ENCODE measurements at regions not wholly inside any gene's neighbourhood (a gene's known extent, or its start where the extent isn't known, plus 50 kb on each side); places are given as distances from the start of the nearest gene placed in this dataset.

- H3K27ac Mint-ChIP-seq, result no peak overlapping the region
Observed at GRCh38 chr12:13499008-13499407, 302.5 kb downstream of the EMP1 start.

GRCh38 chr12:13496111-13496510, 299.6 kb downstream of the EMP1 start:
- Mint-ChIP-seq H3K27ac (no peak overlapping the region), H3K4me1 (ENCODE audit: low read depth) (no peaks in the 10 kb centered on the region), H3K36me3 (no peaks in the 10 kb centered on the region), H3K4me3 (no peak overlapping the region), H3K9me3 (ENCODE audit: low read depth) (no peaks in the 10 kb centered on the region), H3K27me3 (peaks cover 6% of the 10 kb centered on the region)

More at GRCh38 chr12:13499008-13499407, 302.5 kb downstream of the EMP1 start:
- H3K36me3 Mint-ChIP-seq, result no peaks in the 10 kb centered on the region
- no peaks in the 10 kb centered on the region for H3K9me3 Mint-ChIP-seq (ENCODE audit: low read depth)
- no peak overlapping the region for H3K4me3 Mint-ChIP-seq
- no peaks in the 10 kb centered on the region for H3K4me1 Mint-ChIP-seq (ENCODE audit: low read depth)
- peaks cover 4% of the 10 kb centered on the region for H3K27me3 Mint-ChIP-seq

GRCh38 chr12:13489246-13489645, 292.7 kb downstream of the EMP1 start:
- H3K27ac Mint-ChIP-seq, result no peak overlapping the region
- H3K4me1 Mint-ChIP-seq (ENCODE audit: low read depth), result no peaks in the 10 kb centered on the region
- no peaks in the 10 kb centered on the region for H3K36me3 Mint-ChIP-seq
- no peak overlapping the region for H3K4me3 Mint-ChIP-seq
- H3K9me3 Mint-ChIP-seq (ENCODE audit: low read depth), result no peaks in the 10 kb centered on the region
- peaks cover 12% of the 10 kb centered on the region for H3K27me3 Mint-ChIP-seq

GRCh38 chr12:13487326-13487725, 290.8 kb downstream of the EMP1 start:
- H3K36me3 Mint-ChIP-seq, result no peaks in the 10 kb centered on the region
- H3K27me3 Mint-ChIP-seq, result peaks cover 8% of the 10 kb centered on the region
- H3K9me3 Mint-ChIP-seq (ENCODE audit: low read depth), result no peaks in the 10 kb centered on the region
- no peaks in the 10 kb centered on the region for H3K4me1 Mint-ChIP-seq (ENCODE audit: low read depth)
- no peak overlapping the region for H3K4me3 Mint-ChIP-seq
- H3K27ac Mint-ChIP-seq, result no peak overlapping the region

- H3K4me1 Mint-ChIP-seq (ENCODE audit: low read depth), result no peaks in the 10 kb centered on the region
- H3K27me3 Mint-ChIP-seq, result peaks cover 8% of the 10 kb centered on the region
- no peak overlapping the region for H3K4me3 Mint-ChIP-seq
- H3K27ac Mint-ChIP-seq, result no peak overlapping the region
- H3K9me3 Mint-ChIP-seq (ENCODE audit: low read depth), result no peaks in the 10 kb centered on the region
- H3K36me3 Mint-ChIP-seq, result no peaks in the 10 kb centered on the region
Observed at GRCh38 chr12:13486794-13487193, 290.3 kb downstream of the EMP1 start.

GRCh38 chr12:13478650-13479181, 282.2 kb downstream of the EMP1 start:
- no peaks in the 10 kb centered on the region for H3K27me3 Mint-ChIP-seq
- H3K27ac Mint-ChIP-seq, result no peak overlapping the region
- H3K4me1 Mint-ChIP-seq (ENCODE audit: low read depth), result no peaks in the 10 kb centered on the region
- no peaks in the 10 kb centered on the region for H3K9me3 Mint-ChIP-seq (ENCODE audit: low read depth)
- H3K4me3 Mint-ChIP-seq, result no peak overlapping the region
- H3K36me3 Mint-ChIP-seq, result no peaks in the 10 kb centered on the region

GRCh38 chr12:13474381-13474780, 277.9 kb downstream of the EMP1 start:
- H3K36me3 Mint-ChIP-seq, result no peaks in the 10 kb centered on the region
- no peaks in the 10 kb centered on the region for H3K4me1 Mint-ChIP-seq (ENCODE audit: low read depth)
- peaks cover 10% of the 10 kb centered on the region for H3K27me3 Mint-ChIP-seq
- H3K27ac Mint-ChIP-seq, result no peak overlapping the region
- H3K9me3 Mint-ChIP-seq (ENCODE audit: low read depth), result no peaks in the 10 kb centered on the region
- no peak overlapping the region for H3K4me3 Mint-ChIP-seq

- Mint-ChIP-seq H3K9me3 (ENCODE audit: low read depth) (no peaks in the 10 kb centered on the region), H3K27me3 (peaks cover 17% of the 10 kb centered on the region), H3K4me1 (ENCODE audit: low read depth) (no peaks in the 10 kb centered on the region), H3K4me3 (no peak overlapping the region), H3K36me3 (no peaks in the 10 kb centered on the region), H3K27ac (no peak overlapping the region)
Observed at GRCh38 chr12:13472690-13473089, 276.2 kb downstream of the EMP1 start.

- H3K9me3 Mint-ChIP-seq (ENCODE audit: low read depth), result no peaks in the 10 kb centered on the region
- H3K27me3 Mint-ChIP-seq, result peaks cover 17% of the 10 kb centered on the region
- no peak overlapping the region for H3K27ac Mint-ChIP-seq
- H3K4me1 Mint-ChIP-seq (ENCODE audit: low read depth), result no peaks in the 10 kb centered on the region
- H3K36me3 Mint-ChIP-seq, result no peaks in the 10 kb centered on the region
- H3K4me3 Mint-ChIP-seq, result no peak overlapping the region
Observed at GRCh38 chr12:13471471-13471870, 274.9 kb downstream of the EMP1 start.

GRCh38 chr12:13465635-13466034, 269.1 kb downstream of the EMP1 start:
- Mint-ChIP-seq H3K27me3 (peaks cover 7% of the 10 kb centered on the region), H3K36me3 (no peaks in the 10 kb centered on the region), H3K27ac (no peak overlapping the region), H3K4me1 (ENCODE audit: low read depth) (no peaks in the 10 kb centered on the region), H3K9me3 (ENCODE audit: low read depth) (no peaks in the 10 kb centered on the region), H3K4me3 (no peak overlapping the region)

- Mint-ChIP-seq H3K4me1 (ENCODE audit: low read depth) (no peaks in the 10 kb centered on the region), H3K27me3 (peaks cover 8% of the 10 kb centered on the region), H3K9me3 (ENCODE audit: low read depth) (no peaks in the 10 kb centered on the region), H3K27ac (no peak overlapping the region), H3K36me3 (no peaks in the 10 kb centered on the region), H3K4me3 (no peak overlapping the region)
Observed at GRCh38 chr12:13463189-13463588, 266.7 kb downstream of the EMP1 start.

- H3K27me3 Mint-ChIP-seq, result peaks cover 4% of the 10 kb centered on the region
Observed at GRCh38 chr12:13462450-13462849, 265.9 kb downstream of the EMP1 start.

GRCh38 chr12:13455778-13456144, 259.2 kb downstream of the EMP1 start:
- H3K4me3 Mint-ChIP-seq, result no peak overlapping the region
- H3K9me3 Mint-ChIP-seq (ENCODE audit: low read depth), result no peaks in the 10 kb centered on the region
- peaks cover 11% of the 10 kb centered on the region for H3K27me3 Mint-ChIP-seq
- no peak overlapping the region for H3K27ac Mint-ChIP-seq
- no peaks in the 10 kb centered on the region for H3K4me1 Mint-ChIP-seq (ENCODE audit: low read depth)
- H3K36me3 Mint-ChIP-seq, result no peaks in the 10 kb centered on the region

More at GRCh38 chr12:13462450-13462849, 265.9 kb downstream of the EMP1 start:
- no peak overlapping the region for H3K27ac Mint-ChIP-seq
- H3K4me1 Mint-ChIP-seq (ENCODE audit: low read depth), result no peaks in the 10 kb centered on the region
- no peaks in the 10 kb centered on the region for H3K9me3 Mint-ChIP-seq (ENCODE audit: low read depth)
- H3K36me3 Mint-ChIP-seq, result no peaks in the 10 kb centered on the region
- H3K4me3 Mint-ChIP-seq, result no peak overlapping the region

- no peaks in the 10 kb centered on the region for H3K4me1 Mint-ChIP-seq (ENCODE audit: low read depth)
- peaks cover 12% of the 10 kb centered on the region for H3K27me3 Mint-ChIP-seq
- H3K27ac Mint-ChIP-seq, result no peak overlapping the region
- no peak overlapping the region for H3K4me3 Mint-ChIP-seq
- H3K36me3 Mint-ChIP-seq, result no peaks in the 10 kb centered on the region
- H3K9me3 Mint-ChIP-seq (ENCODE audit: low read depth), result no peaks in the 10 kb centered on the region
Observed at GRCh38 chr12:13454991-13455777, 258.7 kb downstream of the EMP1 start.

- no peaks in the 10 kb centered on the region for H3K9me3 Mint-ChIP-seq (ENCODE audit: low read depth)
- no peaks in the 10 kb centered on the region for H3K4me1 Mint-ChIP-seq (ENCODE audit: low read depth)
- H3K27me3 Mint-ChIP-seq, result peaks cover 10% of the 10 kb centered on the region
- no peak overlapping the region for H3K4me3 Mint-ChIP-seq
- no peak overlapping the region for H3K27ac Mint-ChIP-seq
- no peaks in the 10 kb centered on the region for H3K36me3 Mint-ChIP-seq
Observed at GRCh38 chr12:13452955-13453570, 256.5 kb downstream of the EMP1 start.
